ENCODE measurements at regions not wholly inside any gene's neighbourhood (a gene's known extent, or its start where the extent isn't known, plus 50 kb on each side); places are given as distances from the start of the nearest gene placed in this dataset.

DNA sequence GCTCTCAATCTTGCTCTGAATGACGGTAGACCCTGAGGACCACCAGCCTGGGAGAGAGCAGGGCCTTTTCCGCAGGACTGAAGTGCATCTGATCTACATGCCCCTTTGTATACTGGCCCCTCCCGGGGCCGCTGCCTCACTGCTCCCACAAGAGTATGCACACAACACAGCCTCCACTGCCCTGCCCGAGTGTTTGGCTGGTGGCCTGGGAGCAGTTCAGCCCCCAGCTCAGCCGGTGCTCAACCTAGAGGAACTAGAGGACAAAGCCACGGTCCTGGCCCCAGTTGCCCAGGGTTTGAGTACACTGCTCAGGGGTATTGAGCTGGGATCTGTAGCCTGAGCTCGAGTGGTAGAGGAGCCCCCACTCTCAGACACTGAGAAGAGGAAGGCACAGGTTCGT lies 118.9 kb upstream of the CAB39 start:
- no peak for DNase-seq (ENCODE audit: low read depth)
- TF ChIP-seq, protein P1, sequence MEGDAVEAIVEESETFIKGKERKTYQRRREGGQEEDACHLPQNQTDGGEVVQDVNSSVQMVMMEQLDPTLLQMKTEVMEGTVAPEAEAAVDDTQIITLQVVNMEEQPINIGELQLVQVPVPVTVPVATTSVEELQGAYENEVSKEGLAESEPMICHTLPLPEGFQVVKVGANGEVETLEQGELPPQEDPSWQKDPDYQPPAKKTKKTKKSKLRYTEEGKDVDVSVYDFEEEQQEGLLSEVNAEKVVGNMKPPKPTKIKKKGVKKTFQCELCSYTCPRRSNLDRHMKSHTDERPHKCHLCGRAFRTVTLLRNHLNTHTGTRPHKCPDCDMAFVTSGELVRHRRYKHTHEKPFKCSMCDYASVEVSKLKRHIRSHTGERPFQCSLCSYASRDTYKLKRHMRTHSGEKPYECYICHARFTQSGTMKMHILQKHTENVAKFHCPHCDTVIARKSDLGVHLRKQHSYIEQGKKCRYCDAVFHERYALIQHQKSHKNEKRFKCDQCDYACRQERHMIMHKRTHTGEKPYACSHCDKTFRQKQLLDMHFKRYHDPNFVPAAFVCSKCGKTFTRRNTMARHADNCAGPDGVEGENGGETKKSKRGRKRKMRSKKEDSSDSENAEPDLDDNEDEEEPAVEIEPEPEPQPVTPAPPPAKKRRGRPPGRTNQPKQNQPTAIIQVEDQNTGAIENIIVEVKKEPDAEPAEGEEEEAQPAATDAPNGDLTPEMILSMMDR (IDR thresholded peaks at IDR 0.05; ENCODE audit: low read length, missing control alignments), result no peak
- H3K4me3 ChIP-seq (replicated peaks; ENCODE audit: low read depth, low read length), result no peak overlapping the region

DNA sequence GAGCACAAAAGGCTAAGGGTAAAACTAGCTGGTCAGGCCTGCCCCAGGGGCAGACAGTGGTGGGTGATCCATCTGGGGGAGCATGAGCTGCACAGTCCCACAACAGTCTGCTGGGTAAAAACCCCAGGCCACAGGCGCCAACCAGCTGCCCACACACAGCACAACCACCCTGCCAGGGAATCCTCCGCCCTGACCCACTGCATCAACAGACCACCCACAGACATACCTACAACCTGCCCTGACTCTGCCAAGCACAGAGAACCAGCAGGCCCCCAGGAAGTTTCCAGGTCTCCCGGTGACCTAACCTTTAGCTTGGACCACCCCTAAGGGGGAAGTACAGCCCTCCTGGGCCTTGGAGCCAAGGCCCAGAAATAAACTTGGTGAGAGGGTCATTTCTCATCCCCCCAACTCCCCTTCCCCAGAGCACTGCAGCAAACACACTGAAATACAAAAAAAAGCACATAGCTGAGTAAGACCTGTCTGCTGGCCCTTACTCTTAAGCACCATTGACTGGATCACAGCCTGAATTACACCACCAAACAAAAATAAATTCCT lies 118.3 kb upstream of the CAB39 start:
- no peak for DNase-seq (ENCODE audit: low read depth)
- TF ChIP-seq, protein P1 (IDR thresholded peaks at IDR 0.05; ENCODE audit: low read length, missing control alignments), result no peak
- no peak overlapping the region for H3K4me3 ChIP-seq (replicated peaks; ENCODE audit: low read depth, low read length)

DNA sequence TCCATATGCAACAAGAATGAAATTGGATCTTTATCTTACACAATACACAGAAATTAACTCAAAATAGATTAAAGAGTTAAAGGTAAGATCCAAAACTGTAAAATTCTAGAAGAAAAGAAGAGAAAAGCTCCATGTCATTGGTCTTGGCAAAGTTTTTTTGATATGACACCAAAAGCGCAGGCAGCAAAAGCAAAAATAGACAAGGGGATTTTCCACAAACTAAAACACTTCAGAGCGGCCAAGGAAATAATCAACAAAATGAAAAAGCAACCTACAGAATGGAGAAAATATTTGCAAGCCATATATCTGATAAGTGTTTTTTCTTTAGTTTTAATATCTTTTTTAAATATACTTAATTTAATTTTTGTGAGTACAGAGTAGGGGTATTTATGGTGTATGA lies 112.8 kb upstream of the CAB39 start:
- DNase-seq (ENCODE audit: low read depth), result no peak
- TF ChIP-seq, protein P1 (IDR thresholded peaks at IDR 0.05; ENCODE audit: low read length, missing control alignments), result no peak
- H3K4me3 ChIP-seq (replicated peaks; ENCODE audit: low read depth, low read length), result no peak overlapping the region

DNA sequence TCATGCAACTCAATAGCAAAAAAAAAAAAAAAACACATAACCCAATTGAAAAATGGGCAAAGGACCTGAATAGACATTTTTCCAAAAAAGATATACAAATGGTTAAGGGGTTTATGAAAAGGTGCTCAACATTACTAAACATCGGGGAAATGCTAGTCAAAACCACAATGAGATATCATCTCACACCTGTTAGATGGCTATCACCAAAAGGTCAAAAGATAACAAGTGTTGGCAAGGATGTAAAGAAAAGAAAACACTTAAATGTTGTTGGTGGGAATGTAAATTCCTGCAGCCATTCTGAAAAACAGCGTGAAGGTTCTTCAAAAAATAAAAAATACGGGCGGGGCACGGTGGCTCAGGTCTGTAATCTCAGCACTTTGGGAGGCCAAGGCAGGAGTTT lies 112.4 kb upstream of the CAB39 start:
- no peak for DNase-seq (ENCODE audit: low read depth)
- H3K4me3 ChIP-seq (replicated peaks; ENCODE audit: low read depth, low read length), result no peak overlapping the region
- TF ChIP-seq, protein P1 (IDR thresholded peaks at IDR 0.05; ENCODE audit: low read length, missing control alignments), result no peak

DNA sequence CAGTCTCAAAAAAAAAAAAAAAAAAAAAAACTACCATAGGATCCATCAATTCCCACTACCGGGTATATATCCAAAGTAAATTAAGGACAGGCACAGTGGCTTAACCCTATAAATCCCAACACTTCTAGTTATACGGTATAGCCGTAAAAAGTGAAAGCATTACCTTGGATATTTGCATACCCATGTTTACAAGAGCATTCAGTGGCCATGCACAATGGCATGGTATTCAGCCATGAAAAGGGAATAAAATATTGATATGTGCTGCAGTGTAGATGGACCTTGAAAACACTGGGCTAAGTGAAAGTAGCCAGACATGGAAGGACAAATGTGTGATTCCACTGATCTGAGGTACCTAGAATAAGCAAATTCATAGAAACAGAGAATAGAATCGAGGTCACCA lies 111.8 kb upstream of the CAB39 start:
- TF ChIP-seq, protein P1 (IDR thresholded peaks at IDR 0.05; ENCODE audit: low read length, missing control alignments), result no peak
- no peak overlapping the region for H3K4me3 ChIP-seq (replicated peaks; ENCODE audit: low read depth, low read length)
- no peak for DNase-seq (ENCODE audit: low read depth)

DNA sequence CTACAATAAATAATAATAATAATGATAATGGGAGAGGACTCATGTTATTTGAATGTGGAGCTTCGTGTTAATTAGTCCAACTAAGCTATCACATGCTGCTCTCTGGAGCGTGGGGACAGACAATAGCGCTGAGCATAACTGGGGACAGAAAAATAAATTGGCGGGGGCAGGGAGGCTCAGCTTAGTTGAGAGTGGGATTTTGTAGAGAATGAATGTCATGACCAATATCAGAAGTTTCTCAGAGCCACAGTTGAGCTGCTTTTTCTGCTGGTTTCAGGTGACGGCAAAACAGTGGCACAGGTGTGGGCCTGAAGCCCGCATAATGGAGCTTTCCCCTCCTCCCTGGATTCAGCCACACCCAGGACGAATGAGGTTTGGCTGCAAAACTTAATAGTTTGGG lies 111.1 kb upstream of the CAB39 start:
- DNase-seq (ENCODE audit: low read depth), result no peak
- no peak overlapping the region for H3K4me3 ChIP-seq (replicated peaks; ENCODE audit: low read depth, low read length)

More for the DNA sequence above, 111.1 kb upstream of the CAB39 start:
- TF ChIP-seq, protein P1 (IDR thresholded peaks at IDR 0.05; ENCODE audit: low read length, missing control alignments), result no peak
